GM19351 (cell line): ENCODE measurements at regions not wholly inside any gene's neighbourhood (a gene's known extent, or its start where the extent isn't known, plus 50 kb on each side); places are given as distances from the start of the nearest gene placed in this dataset.

Experiments
- ATAC-seq: cut with Tn5 transposase; IDR thresholded peaks from one replicate; pipeline ENCODE4 v1.9.1; 2021; ENCODE audit warnings: mild to moderate bottlenecking, moderate library complexity; ENCODE audit not compliant: unreplicated experiment

DNA sequence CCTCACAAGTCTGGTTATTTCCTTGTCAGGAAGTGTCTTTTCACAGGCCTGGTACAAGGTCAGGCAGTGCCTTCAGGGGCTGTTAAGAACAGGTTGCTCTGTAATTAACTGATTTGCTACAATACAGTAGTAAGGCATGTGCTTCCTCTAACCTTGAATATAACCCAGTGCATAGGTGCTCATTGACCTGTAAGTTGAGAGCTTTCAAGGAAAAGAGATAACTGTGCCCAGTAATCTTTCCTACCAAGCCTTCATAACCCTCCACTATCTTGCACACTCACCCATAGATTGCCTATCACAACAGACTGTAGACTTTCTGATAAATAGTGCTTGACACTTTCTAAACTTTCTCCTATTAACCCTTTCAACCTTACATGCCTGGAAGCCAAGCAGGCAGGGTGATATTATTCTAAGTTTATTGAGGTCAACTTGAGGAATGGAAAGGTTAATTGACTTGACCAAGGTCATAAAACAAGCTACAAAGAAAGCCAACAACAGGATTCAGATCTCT lies 148.1 kb downstream of the PPARGC1A start:
- no peak for ATAC-seq

DNA sequence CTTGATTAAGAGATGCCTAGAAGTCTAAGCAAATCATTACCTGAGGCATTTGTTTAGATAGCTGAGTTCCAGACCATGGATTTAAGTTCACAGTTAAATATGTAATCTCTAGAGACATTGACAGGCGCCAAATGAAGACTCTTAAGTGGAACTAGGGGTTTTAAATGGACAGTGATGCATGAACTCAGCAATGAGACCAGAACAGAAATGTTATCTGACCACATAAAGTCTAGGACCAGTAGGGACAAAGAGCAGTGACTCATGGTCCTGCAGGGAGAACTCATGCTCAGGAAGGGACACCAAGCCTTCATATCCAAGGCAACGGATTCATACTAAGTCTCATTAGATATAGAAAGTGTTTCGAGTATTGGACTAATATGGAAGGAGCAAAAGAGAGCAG lies 152.3 kb downstream of the PPARGC1A start:
- ATAC-seq = no peak

DNA sequence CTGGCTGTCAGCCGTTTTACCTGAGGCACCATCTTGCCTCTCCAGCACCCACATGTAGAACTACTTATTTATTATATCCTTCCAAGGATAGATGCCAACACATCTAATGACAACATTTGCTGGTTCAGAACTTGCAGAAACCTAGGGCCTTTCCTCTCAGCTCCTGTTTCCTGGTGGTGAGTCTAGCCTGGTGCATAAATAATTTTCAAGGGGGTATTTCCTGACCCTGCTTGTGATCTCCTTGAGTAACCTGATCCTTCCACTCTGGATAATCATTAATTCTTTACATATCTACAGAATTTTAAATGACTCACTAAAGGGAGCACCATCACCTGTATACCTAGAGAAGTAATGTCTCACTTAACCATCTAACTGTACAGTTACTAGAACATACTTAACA lies 153.4 kb downstream of the PPARGC1A start:
- ATAC-seq = no peak

DNA sequence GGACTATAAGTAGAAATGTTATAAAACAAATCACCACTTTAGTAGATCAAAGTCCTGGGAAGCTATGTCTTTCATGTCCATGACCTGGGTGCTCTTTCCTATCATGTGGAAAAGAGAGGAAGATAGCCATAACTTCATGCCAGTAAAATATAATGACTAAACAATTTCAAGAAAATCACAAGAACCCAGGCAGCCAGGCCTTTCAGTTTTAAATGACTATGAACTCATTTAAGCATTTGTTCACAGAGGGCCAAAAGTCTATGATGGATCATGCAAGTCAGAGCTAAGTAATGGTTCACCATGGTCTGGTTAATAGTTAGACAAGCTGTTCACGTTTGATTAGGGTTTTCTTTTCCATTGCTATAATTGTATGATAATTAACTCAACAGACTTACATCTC lies 155.8 kb downstream of the PPARGC1A start:
- no peak for ATAC-seq

DNA sequence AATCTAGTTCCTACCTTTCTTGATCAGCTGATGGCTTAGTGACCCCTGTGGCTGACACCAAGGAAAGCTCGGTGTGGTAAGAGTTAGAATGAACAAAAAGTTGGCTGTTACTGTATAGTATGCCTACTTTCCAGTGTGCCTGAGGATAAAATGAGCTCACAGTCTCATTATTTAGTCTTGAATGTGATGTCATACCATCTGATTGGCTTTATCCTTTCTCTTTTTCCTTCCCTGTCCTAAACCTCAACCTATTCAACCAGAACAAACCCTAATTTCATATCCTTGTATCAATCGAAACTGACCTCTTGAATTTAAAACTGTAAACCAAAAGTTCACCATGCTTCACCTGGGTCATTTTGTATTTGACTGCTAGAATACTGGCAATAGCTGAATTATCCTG lies 156.4 kb downstream of the PPARGC1A start:
- no peak for ATAC-seq

DNA sequence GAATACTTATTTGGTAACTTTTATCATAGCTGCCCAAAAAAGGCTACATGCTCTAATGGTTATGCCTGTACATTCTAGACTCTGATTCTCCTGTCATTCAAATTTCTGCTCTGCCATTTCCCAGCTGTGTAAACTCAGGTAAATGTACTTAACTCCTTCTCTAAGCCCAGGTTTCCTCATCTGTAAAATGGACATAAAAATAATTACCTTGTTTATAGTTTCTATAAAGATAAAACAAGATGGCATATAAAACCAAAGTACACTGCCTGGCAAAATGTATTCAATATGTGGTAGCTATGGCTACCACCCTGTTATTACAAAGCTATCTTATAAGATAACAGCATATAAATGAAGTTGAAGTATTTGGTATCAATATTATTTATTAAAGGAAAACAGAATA lies 158.8 kb downstream of the PPARGC1A start:
- no peak for ATAC-seq

DNA sequence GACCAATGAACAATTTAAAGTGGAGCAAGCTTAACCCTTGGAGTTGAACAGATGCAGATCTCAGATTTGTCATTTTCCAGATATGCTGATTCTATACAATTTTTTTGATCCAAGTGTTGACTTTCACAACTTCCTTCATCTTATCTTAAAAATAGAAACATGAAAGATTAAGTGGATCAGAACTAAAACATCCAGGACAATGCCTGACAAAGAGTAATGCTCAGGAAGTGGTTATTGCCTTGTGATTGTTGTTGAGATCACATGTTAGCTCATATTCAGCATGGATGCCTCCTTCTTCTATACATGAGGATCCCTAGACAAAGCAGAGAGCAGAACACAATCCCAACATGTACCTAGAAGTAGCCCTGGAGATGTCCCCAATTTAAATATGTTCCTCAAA lies 160.9 kb downstream of the PPARGC1A start:
- ATAC-seq = no peak

DNA sequence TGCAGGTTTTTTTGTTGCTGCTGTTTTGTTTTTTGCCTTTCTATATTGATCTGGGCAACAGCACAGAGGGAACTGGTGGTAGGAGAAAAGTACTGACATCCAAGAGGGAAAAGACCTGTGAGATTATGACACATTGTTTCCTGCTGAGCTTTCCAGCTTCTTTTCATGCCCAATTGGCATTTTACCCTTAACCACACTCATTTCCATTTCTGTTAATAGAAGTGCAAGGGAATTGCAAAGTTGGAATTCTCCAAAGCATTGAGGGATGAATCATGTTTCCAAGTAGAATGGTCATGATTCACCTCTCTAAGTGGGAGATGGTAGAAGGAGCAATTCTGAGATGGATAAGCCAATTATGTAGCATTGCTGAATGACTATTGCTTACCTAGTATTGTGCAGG lies 161.5 kb downstream of the PPARGC1A start:
- no peak for ATAC-seq

DNA sequence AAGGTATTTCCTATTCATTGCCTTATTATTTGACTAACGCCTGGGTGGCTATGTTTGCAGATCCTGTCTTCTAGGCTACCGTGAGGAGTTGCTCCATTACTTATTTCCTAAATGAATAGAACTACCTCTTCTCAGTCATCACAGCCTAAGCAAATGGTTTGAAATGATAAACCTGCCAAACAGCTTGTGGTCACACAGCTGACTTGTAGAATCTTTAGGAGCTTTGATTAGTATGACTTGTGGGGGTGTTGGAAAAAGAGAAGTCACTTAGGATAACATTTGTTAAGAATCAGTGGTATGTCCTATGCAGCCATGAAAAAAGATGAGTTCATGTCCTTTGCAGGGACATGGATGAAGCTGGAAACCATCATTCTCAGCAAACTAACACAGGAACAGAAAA lies 169.3 kb downstream of the PPARGC1A start:
- no peak for ATAC-seq

DNA sequence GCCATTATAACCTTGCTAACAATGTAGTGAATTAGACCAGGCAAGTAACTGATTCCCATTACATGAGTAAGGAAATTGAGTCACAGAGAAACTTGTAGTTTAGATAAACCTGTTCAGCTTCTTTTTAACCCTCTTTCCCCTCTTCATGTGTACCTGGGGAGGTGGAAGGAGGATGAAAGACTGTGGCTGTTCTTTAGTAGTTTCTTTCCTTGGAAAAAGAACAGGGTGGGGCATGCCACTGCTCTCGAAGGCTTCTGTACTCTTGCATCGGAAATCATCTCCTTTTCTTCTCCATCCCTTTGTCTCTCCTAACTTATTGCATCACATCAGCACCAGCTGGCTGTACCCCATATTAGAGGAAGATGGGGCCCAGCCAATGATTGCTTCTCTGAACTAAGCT lies 171.4 kb downstream of the PPARGC1A start:
- ATAC-seq = no peak

DNA sequence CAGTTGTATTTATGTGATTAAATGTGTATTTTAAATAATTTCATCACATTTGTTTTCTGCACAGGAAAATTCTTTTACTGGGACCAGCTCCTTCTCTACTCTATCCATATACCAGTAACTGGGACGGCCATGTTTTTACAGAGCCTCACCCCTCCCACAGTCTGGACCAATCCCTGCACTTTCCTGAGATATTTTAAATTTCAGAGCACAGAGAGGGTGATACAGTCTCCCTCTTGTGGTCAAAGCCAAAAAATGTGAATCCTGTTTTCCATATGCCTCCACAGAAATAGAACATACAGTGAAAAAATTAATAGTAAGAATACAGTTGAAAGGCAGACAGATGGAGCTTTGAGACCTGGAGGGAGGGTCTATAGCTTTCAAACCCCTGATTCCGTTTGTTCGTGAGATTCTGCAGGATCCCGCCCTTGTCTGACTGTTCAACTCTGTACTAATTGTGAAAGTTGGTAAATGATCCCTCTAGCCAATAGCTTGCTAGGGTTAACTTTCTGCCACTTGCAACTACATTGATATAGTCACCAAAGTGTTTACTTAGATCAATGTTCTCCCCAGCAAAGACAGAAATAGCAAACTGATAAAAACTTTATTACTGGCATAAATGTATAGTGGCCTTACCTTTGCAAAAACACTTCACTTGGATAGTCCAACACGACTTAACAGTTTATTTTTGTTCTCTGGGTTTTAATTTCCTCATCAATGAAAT lies 172.2 kb downstream of the PPARGC1A start:
- ATAC-seq = no peak

DNA sequence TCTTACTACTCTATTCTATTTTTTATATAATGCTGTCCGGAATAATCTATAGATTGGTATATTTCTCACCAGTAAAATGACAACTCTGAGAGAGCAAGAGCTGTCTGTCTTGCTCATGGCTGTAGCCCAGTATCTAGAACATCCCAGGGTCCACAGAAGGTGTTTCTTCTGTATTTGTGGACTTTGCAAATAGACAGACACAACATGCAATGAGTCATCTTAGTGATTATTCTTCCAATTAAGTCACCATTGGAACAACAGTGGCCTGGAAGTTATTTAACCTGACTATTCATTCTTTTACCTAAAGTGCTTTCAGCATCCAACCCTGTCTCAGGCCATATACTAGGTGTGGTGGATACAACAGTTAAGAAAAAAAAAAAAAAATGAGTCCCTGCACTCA lies 179.5 kb downstream of the PPARGC1A start:
- no peak for ATAC-seq

DNA sequence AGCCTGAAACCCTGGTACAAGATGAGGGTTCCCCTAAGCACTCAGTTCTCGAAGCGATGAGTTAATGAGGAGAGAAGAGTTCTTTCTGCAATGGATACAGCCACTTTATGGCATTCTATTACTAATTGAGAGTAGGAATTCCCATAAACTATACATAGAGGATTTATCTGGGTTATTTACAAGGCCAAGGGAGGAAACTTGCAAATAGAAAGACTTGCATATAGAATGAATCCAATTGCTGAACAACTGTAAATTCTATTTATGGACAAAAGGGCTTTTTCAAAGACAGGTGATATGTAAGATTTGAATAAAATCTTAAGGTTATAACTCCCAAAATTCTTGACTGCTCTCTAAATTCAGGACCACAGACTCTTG lies 182.2 kb downstream of the PPARGC1A start:
- ATAC-seq = no peak

DNA sequence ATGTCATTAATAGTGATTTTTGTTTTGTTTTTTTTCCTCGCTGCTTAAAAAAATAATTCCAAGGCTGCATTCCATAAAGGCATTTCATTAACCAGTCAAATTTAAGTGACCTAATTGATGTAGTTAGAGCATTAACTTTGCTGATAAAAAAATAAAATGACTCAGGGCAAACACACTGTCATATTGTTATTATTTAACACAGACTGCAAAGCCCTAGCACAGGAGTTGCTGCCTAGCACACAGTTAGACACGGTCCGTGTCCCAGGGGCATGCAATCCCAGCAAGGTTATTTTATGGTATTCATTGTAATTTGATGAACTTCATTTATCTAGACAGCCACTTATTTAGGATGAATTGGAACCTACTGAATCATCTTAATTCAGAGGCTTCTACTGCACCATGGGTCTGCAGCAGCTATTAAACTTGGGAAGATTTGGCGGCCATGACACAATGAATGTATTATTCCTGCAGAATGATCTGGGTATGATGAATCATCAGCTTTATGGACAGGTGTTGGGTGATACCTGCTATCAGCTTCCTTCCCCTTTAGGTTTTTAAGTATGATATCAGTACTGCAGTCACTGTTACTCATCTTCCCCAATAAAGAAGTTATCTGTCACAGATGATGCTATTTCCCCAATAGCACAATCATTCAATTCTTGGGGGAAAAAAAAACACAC lies 182.7 kb downstream of the PPARGC1A start:
- ATAC-seq = no peak

DNA sequence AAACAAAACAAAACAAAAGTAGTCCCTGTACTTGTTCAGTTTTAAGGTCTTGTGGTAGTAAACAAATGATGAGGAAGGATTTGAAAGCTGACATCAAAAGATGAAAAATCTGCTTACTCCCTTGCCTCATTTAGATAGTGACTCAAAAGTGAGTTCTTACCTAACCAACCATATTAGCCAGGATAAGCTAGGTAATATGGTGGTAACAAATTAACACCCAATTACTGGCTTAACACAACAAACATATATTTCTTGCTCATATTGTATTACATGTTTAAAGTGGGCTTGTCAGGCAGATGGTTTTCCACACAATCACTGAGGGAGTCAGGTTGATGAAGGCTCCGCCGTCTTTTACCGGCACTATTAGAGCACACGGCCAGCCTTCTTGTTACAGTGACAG lies 189.7 kb downstream of the PPARGC1A start:
- ATAC-seq = no peak

DNA sequence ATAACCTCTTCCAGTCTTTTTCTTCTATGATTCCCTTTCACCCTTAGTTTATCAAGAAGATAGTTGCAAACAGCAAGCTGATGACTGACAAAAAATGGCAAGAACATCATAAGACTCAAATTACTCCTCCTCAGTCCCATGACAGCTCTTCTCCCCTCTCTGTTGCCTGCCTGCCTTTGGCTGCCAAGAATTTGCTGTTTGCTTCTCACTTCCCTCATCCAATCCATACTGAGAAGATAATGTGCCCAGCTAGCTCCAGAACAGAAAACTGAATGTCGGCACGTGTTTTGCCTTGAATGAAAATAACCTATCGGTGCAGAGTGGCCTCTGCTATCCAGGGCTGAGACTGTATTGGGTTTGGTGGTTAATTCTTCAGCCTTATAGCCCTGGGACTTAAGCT lies 192.1 kb downstream of the PPARGC1A start:
- ATAC-seq = no peak

DNA sequence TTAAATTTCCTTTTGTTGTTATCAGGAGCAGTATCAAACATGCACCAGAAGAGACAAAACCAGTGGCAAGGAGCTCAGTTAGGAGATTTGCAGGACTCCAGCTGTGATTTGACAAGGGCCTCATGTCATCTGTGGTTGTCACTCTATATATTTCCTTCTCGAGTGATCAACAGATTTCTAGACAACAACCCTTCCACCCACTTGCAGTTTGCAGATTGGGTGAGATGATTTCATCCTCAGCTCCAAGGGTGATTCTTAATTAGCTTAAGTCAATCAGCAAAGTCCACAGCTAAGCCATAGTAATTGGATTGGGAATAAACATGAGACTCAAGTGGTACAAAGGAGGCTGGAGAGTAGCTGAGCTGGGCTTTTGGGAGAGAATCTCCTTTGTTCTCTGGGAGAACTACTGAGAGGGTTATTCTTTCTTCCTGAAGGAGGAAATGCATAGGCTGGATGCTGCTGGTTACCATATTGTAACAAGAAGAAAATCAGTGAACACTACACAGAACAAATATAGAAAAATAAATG lies 192.8 kb downstream of the PPARGC1A start:
- ATAC-seq = no peak

DNA sequence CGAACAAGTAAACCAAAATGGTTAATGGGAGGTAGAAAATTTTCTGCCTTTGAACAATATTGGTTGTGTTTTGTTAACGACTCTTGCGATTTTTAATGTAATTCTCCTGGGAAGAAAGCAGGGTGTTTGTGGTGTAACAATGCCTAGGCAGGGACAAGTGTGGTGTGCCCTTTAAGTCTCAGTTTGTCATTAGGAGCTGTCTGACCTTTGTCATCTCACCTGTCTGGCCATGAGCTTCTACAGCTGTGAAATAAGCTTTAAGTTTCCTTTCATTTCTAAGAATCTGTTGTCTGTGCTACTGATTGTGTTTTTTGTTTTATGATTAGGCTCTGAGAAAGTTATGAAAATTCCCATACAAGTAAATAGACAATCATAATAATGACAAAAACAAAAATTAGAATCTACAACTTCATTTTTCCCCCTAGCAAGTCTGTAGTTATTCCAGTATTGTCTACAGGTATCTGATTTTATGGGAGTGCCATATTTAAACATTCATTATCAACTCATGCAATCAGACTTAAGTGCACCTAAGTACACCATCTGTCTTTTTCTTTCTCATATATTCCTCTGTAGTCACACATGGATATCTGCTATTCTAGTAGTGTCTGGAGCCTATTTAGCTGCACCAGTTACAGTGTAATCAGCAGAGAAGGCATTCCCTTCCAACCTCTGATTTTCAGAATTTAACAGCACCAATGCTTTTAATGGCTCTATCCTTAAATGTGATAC lies 203.5 kb downstream of the PPARGC1A start:
- no peak for ATAC-seq

DNA sequence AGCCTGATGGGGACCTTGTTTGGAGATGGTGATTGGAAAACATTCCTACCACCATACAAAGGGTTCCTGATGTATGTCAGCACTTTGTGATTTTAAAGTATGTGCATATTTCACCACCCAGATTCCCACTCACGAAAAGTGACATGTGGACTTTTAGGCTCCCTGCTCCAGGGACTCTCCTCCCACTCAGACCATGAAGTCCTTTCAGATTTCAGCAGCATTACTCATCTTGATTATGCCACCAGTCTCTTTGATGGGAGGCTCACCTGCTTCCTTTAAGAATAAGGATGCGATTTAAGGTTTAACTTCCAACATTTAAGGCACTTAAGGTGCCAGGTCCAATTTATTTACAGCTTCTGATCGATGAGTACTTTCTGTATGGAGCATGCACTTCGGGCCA lies 204.4 kb downstream of the PPARGC1A start:
- no peak for ATAC-seq

DNA sequence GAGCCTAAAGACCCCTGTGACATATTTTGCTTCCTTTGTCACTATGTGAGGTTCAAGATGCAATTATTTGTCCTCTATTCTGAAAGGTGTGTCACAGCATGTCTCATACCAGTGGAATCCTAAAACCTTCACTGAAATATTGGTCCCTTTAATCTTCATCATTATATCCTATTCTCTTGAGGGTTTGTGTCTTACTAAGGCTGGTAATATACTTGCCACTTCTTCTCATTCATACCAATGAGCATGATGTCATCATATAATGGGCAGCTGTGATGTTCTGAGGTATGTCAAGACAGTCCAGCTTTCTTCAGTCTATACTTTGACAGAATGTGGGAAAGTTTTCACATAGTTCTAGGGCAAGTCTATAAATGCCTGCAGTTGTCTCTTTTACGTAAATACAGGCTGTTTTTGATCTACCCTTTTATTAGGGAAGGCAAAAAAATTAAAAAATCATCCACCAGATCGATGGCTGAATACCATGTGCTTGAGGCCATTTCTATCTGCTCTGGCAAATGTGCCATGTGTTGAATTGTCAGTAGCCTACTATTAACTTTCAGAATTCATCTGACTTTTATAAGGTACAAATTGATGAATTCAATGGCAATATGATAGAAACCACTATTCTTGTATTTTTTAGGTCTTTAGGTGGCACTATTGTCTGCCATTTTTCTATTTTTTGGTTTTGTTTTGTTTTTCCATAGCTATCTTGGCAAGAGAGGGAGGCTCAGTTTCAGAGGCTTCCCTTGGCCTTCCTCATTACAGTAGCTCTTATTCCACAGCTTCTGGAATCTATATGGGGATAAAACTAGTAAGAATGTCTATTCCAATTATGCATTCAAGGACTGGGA lies 209.0 kb downstream of the PPARGC1A start:
- no peak for ATAC-seq

DNA sequence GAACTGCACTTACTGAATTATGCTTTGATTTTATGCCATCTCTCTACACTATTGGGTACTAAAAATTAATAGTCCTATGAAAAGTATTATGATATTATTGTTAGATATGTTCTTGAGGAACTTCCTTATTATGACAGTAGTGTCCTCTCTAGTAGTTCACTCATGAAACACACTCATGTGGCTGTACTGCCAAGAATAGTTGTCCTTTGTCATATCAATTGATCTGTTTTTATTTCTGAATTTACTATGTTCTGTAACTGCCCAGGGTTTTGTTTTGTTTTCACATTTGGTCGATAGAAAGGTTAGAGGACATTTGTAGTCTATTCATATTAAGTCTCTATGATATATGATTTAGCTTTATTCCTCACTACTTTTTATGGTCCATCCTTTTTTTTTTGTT lies 215.2 kb downstream of the PPARGC1A start:
- no peak for ATAC-seq
